NT2/D1 (cell line): ENCODE measurements at regions not wholly inside any gene's neighbourhood (a gene's known extent, or its start where the extent isn't known, plus 50 kb on each side); places are given as distances from the start of the nearest gene placed in this dataset.

Experiments used
- DNase-seq: peaks from one replicate; pipeline ENCODE4 v3.0.0-alpha.2; 2011; ENCODE audit warnings: low read depth, low spot score
- H3K27me3 ChIP-seq: 2 replicates; pipeline ENCODE4 v1.6.0; 2011; ENCODE audit warnings: mild to moderate bottlenecking; ENCODE audit not compliant: insufficient read length, insufficient read depth
- H3K36me3 ChIP-seq: 2 replicates; pipeline ENCODE4 v1.6.1; 2011; ENCODE audit warnings: mild to moderate bottlenecking, low read length, mixed read lengths; ENCODE audit not compliant: insufficient read depth, insufficient read length
- H3K4me1 ChIP-seq: 2 replicates; pipeline ENCODE4 v1.5.1; 2011; ENCODE audit not compliant: insufficient read depth, insufficient read length
- H3K4me3 ChIP-seq: 2 replicates; pipeline ENCODE4 v1.5.1; 2011; ENCODE audit warnings: low read depth; ENCODE audit not compliant: insufficient read length
- H3K9ac ChIP-seq: 2 replicates; pipeline ENCODE4 v1.6.0; 2011; ENCODE audit warnings: low read depth; ENCODE audit not compliant: insufficient read length
- H3K9me3 ChIP-seq: 2 replicates; pipeline ENCODE4 v1.5.1; 2011; ENCODE audit warnings: mild to moderate bottlenecking, low read length; ENCODE audit not compliant: insufficient read depth
- SUZ12 ChIP-seq: IDR thresholded peaks from 2 replicates; pipeline ENCODE4 v1.6.1; 2011; ENCODE audit not compliant: insufficient read length, insufficient read depth; ENCODE audit errors: extremely low read depth
- YY1 ChIP-seq: IDR thresholded peaks from 2 replicates; pipeline ENCODE4 v1.6.1; 2011; ENCODE audit not compliant: insufficient read length, insufficient read depth
- ZNF274 ChIP-seq: IDR thresholded peaks from 2 replicates; pipeline ENCODE4 v1.6.1; 2011; ENCODE audit warnings: mild to moderate bottlenecking, low read depth, low read length

DNA sequence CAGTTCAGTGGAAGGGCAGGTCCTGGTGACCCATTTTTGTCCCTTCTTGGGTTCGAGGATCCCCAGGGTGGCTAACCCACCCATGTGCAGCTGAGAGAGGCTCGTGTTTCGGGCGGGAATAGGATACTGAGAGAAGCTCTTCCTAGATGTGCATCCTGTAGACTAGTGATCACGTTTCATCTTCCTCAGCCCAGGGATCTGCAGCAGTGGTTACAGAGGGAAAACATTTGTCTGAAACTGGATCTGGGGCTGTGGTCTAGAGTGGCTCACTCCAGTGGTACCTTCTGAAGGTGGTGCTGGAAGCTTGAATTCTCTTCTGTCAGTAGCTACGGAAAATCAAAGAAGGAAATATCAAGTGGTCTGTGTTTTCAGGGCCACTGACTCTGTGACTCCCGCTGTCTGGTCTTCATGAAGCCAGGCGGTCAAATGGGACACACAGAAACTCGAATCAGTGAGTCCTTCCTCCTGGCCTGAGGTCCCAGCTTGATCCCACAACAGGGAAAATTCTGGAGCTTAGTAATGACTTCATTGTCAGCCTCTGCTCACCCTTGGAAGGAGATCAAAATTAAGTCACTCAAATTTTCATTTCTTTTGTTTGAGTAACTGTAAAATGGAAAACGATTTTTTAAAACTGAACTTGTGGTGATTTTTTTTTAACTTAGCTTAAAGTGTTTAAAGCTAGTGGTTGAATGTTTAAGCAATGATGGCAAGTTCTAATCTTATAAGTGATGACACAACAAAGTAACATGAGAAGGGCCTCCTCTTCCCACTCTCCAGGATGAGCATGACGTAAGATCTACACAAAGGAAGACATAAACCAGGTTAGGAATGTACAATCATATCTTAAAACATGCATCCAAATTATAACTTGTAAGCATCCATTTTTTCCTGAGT lies 469.3 kb upstream of the KLF6 start:
- no peaks in the 10 kb centered on the region for H3K9me3 ChIP-seq
- H3K27me3 ChIP-seq = no peaks in the 10 kb centered on the region
- H3K4me1 ChIP-seq = no peaks in the 10 kb centered on the region
- H3K9ac ChIP-seq = no peak overlapping the region
- DNase-seq = no peak
- no peak overlapping the region for H3K4me3 ChIP-seq
- TF ChIP-seq SUZ12 = no peak
- TF ChIP-seq ZNF274 = no peak
- no peak for TF ChIP-seq YY1
- H3K36me3 ChIP-seq = no peaks in the 10 kb centered on the region

DNA sequence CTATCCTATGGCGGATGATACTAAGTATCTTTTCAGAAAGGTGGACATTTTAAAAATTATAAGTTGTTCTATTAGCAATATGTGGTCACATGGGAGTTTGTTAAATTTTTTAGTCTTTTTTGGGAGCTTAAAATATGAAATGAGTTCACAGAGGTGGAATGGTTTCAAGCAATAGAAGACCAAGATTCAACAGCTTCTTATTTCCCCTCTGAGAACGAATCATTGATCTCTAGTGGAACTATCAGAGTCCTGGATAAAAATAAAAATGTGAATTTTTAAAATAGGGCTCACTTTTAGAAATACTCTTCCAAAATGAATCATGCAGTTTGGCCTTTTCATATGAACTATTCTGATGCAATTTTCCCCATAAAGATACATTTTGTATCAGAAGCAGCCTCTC lies 467.7 kb upstream of the KLF6 start:
- Histone ChIP-seq H3K9ac (no peak overlapping the region), H3K36me3 (no peaks in the 10 kb centered on the region), H3K27me3 (no peaks in the 10 kb centered on the region), H3K9me3 (no peaks in the 10 kb centered on the region), H3K4me3 (no peak overlapping the region), H3K4me1 (no peaks in the 10 kb centered on the region)
- no peak for TF ChIP-seq SUZ12
- no peak for TF ChIP-seq ZNF274
- no peak for TF ChIP-seq YY1
- no peak for DNase-seq

DNA sequence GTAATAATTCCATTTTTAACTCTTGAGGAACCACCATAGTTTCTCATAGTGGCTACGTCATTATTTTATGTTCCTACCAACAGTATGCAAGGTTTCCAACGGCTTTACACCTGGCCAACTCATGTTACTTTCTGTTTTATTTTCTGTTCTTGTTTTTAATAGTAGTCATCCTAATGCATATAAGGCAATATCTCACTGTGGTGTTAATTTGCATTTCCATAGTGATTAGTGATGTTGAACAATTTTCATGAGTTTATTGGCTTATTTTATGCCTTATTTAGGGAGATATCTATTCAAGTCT lies 465.5 kb upstream of the KLF6 start:
- Histone ChIP-seq H3K9me3 (no peaks in the 10 kb centered on the region), H3K36me3 (no peaks in the 10 kb centered on the region), H3K4me1 (no peaks in the 10 kb centered on the region), H3K27me3 (no peaks in the 10 kb centered on the region), H3K9ac (no peak overlapping the region), H3K4me3 (no peak overlapping the region)
- DNase-seq = no peak
- TF ChIP-seq SUZ12 (no peak), ZNF274 (no peak), YY1 (no peak)

DNA sequence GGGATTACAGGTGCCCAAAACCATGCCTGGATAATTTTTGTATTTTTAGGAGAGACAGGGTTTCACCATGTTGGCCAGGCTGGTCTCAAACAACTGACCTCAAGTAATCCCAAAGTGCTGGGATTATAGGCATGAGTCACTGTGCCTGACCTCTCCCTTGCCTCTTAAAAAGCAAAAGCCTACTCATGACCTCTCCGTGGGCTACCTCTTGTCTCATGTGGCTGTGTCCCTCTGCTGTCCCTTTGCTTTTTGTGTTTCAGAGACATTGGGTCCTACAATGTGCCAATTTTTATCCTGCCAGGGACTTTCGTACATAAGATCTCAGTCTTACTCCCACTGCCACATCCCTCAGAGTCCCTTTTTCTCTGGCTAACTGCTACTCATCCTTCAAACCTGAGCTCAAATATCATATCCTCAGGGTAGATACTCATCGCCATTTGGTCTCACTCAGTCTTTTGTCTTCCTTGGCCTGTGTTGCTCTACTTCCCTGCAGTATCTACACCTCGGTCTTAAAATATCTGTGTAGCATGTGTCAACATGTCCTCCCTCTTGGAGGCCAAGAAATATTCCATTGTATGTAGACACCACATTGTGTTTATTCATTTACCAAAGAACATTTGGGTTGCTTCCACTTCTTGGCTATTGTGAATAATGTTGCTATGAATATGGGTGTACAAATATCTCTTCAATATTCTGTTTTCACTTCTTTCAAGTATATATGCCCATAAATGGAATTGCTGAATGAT lies 465.0 kb upstream of the KLF6 start:
- DNase-seq = no peak
- TF ChIP-seq YY1 (no peak), ZNF274 (no peak), SUZ12 (no peak)
- H3K9me3 ChIP-seq = no peaks in the 10 kb centered on the region
- H3K4me3 ChIP-seq = no peak overlapping the region
- H3K36me3 ChIP-seq = no peaks in the 10 kb centered on the region
- H3K9ac ChIP-seq = no peak overlapping the region
- H3K4me1 ChIP-seq = no peaks in the 10 kb centered on the region
- no peaks in the 10 kb centered on the region for H3K27me3 ChIP-seq

DNA sequence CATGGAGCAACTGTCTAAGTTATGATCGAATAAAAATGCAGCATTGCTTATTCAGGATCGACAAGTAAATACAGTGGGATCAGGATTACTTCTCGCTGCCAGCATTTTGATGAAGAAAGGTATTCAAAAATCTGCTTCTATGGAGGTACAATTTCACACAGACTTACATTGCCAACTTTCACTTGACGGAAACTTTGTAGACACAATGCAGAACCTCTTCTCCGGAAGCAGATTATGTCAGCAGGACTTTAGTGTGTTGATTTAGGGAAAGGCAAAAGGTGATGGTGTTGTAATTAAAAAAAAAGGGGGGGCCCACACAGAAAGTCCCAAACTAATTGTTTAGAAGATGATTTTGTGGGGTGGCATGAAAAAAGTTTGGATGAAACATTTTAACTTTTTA lies 462.4 kb upstream of the KLF6 start:
- Histone ChIP-seq H3K36me3 (no peaks in the 10 kb centered on the region), H3K27me3 (no peaks in the 10 kb centered on the region), H3K4me1 (no peaks in the 10 kb centered on the region), H3K9ac (no peak overlapping the region), H3K4me3 (no peak overlapping the region), H3K9me3 (no peaks in the 10 kb centered on the region)
- no peak for TF ChIP-seq SUZ12
- TF ChIP-seq YY1 = no peak
- no peak for TF ChIP-seq ZNF274
- DNase-seq = no peak

DNA sequence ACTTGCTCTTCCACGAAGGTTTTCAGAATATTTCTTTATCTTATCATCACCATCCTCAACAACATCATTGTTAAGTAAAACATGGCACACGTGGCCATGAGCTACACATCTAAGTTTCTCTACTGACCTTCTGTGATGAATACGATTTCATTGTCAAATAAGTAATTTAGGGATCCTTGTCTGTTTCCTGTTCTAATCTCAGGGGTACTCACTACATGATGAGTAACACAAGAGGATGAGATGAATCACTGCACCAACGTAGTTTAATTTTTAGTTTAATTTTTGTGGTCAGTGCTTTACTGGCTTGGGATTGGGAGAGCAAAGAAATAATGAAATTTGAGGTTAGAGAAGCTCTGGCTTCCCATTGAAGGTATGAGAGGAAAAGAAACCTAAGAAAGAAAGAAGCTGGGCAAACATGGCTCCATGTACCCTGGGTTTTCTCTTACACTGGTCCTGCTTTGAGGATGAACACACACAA lies 461.9 kb upstream of the KLF6 start:
- Histone ChIP-seq H3K4me3 (no peak overlapping the region), H3K27me3 (no peaks in the 10 kb centered on the region), H3K9me3 (no peaks in the 10 kb centered on the region), H3K36me3 (no peaks in the 10 kb centered on the region), H3K4me1 (no peaks in the 10 kb centered on the region), H3K9ac (no peak overlapping the region)
- TF ChIP-seq YY1 (no peak), SUZ12 (no peak), ZNF274 (no peak)
- DNase-seq = no peak

DNA sequence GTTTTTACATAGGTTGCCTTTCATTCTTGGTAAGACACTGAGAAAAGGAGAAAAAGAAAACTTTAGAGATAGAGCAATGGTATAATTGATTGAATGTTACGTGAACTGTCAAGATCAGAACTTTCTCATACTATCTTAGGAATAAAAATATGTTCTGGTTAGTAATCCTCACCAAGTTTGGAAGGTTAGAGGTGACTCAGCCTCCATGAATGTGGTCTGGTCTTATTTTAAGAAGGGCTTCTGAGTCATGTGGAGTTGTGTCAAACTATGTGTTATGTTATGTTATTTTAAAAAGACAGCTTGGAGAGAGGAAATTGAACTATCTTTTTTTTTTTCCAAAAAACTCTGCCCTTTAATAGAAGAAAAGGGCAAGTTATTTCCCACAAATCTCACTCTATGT lies 458.6 kb upstream of the KLF6 start:
- TF ChIP-seq YY1 = no peak
- TF ChIP-seq SUZ12 = no peak
- no peak for TF ChIP-seq ZNF274
- Histone ChIP-seq H3K27me3 (no peaks in the 10 kb centered on the region), H3K9me3 (no peaks in the 10 kb centered on the region), H3K4me1 (no peaks in the 10 kb centered on the region), H3K9ac (no peak overlapping the region), H3K4me3 (no peak overlapping the region), H3K36me3 (no peaks in the 10 kb centered on the region)
- no peak for DNase-seq
